Astrocyte (in vitro differentiated cells and primary cell): ENCODE measurements at regions not wholly inside any gene's neighbourhood (a gene's known extent, or its start where the extent isn't known, plus 50 kb on each side); places are given as distances from the start of the nearest gene placed in this dataset.
A peak's percentile ranks its signal among the peaks of the same experiment; 100 is the strongest.

Experiments
- DNase-seq: peaks from one replicate; pipeline ENCODE4 v3.0.0-alpha.2; 2010; ENCODE audit warnings: low read depth
- FAIRE-seq: peaks from 2 replicates; lab custom pipeline; 2011; peaks lifted over from hg19 to GRCh38; lab: Jason Lieb, UNC
- H2AFZ ChIP-seq: 2 replicates; pipeline ENCODE4 v1.6.0; 2012; ENCODE audit warnings: low read depth, low read length, inconsistent platforms
- H3K27ac ChIP-seq: 2 replicates; pipeline ENCODE4 v1.5.1; 2011; ENCODE audit warnings: low read depth, low read length, inconsistent platforms
- H3K27me3 ChIP-seq: 2 replicates; pipeline ENCODE4 v1.6.0; 2011; ENCODE audit warnings: low read length, inconsistent platforms; ENCODE audit not compliant: insufficient read depth
- H3K36me3 ChIP-seq: 2 replicates; pipeline ENCODE4 v1.5.1; 2011; ENCODE audit warnings: low read length, inconsistent platforms; ENCODE audit not compliant: insufficient read depth
- H3K4me1 ChIP-seq: 2 replicates; pipeline ENCODE4 v1.5.1; 2011; ENCODE audit warnings: low read length, inconsistent platforms; ENCODE audit not compliant: insufficient read depth
- H3K4me2 ChIP-seq: 2 replicates; pipeline ENCODE4 v1.6.0; 2012; ENCODE audit warnings: low read length, inconsistent platforms
- H3K4me3 ChIP-seq: 2 replicates; pipeline ENCODE4 v1.5.1; 2011; ENCODE audit warnings: low read depth, mild to moderate bottlenecking, low read length, inconsistent platforms; ENCODE audit not compliant: insufficient read depth
- H3K79me2 ChIP-seq: 2 replicates; pipeline ENCODE4 v1.6.0; 2012; ENCODE audit warnings: mild to moderate bottlenecking, low read length, inconsistent platforms; ENCODE audit not compliant: insufficient read depth
- H3K9ac ChIP-seq: 2 replicates; pipeline ENCODE4 v1.6.0; 2012; ENCODE audit warnings: mild to moderate bottlenecking, low read length, inconsistent platforms
- H3K9me3 ChIP-seq: 2 replicates; pipeline ENCODE4 v1.5.1; 2012; ENCODE audit warnings: low read depth, mild to moderate bottlenecking, low read length, inconsistent platforms; ENCODE audit not compliant: insufficient read depth
- H4K20me1 ChIP-seq: 2 replicates; pipeline ENCODE4 v1.6.0; 2012; ENCODE audit warnings: low read length, inconsistent platforms; ENCODE audit not compliant: insufficient read depth
- H3K27ac Mint-ChIP-seq: one replicate; pipeline ENCODE4 v1.8.0; 2021; ENCODE audit warnings: mild to moderate bottlenecking, mixed read lengths; ENCODE audit not compliant: unreplicated experiment
- H3K27me3 Mint-ChIP-seq: one replicate; pipeline ENCODE4 v1.8.0; 2021; ENCODE audit warnings: low read depth, mixed read lengths; ENCODE audit not compliant: unreplicated experiment
- H3K36me3 Mint-ChIP-seq: one replicate; pipeline ENCODE4 v1.8.0; 2021; ENCODE audit warnings: low read depth, mixed read lengths; ENCODE audit not compliant: unreplicated experiment
- H3K4me1 Mint-ChIP-seq: one replicate; pipeline ENCODE4 v1.8.0; 2021; ENCODE audit warnings: low read depth, mixed read lengths; ENCODE audit not compliant: unreplicated experiment
- H3K4me3 Mint-ChIP-seq: one replicate; pipeline ENCODE4 v1.8.0; 2021; ENCODE audit warnings: mild to moderate bottlenecking, moderate library complexity, mixed read lengths; ENCODE audit not compliant: unreplicated experiment
- H3K9me3 Mint-ChIP-seq: one replicate; pipeline ENCODE4 v1.8.0; 2021; ENCODE audit warnings: mild to moderate bottlenecking, mixed read lengths; ENCODE audit not compliant: unreplicated experiment
- EZH2 ChIP-seq: IDR thresholded peaks from 2 replicates; pipeline ENCODE4 v1.6.1; 2012; ENCODE audit warnings: mild to moderate bottlenecking, low read length, inconsistent platforms; ENCODE audit not compliant: insufficient read depth
- TF ChIP-seq, protein P1 (sequence below): IDR thresholded peaks from 2 replicates; pipeline ENCODE4 v1.5.1; 2011; ENCODE audit warnings: low read depth, mild to moderate bottlenecking, inconsistent platforms, low read length, moderate library complexity; ENCODE audit not compliant: insufficient read depth

DNA sequence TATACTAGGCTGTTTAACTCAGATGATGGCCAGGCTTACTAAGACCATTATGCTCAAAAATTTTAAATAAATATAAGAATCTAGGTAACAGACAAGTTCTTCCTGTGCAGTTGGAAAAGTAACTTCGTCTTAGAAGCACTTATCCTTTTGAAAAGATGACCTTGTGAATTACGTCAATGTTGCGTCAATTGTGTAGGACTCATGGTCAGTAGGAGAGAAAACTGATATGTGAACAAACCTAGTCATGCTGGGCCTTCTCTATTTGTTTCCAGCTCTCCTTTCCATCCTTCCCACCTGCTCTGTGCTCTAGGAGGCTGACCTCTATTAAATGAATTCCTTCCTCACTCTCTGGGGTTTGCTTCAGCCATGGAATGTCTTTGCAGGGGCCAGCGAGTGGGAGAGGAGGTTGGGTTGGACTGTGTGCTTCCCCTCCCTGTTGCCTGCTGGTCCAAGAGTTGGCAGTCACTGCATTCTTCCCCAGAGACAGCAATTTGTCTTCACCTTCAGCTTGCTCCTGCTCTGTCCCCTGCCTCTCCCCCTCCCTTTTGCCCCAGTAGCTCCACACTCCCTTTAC, 128.0 kb upstream of the TNFAIP3 start:
- no peaks in the 10 kb centered on the region for H3K27me3 ChIP-seq
- H4K20me1 ChIP-seq = no peaks in the 10 kb centered on the region
- peaks cover 19% of the 10 kb centered on the region for H3K4me1 Mint-ChIP-seq
- H3K4me3 Mint-ChIP-seq = no peak overlapping the region
- no peak overlapping the region for H3K27ac ChIP-seq
- H3K4me3 ChIP-seq = no peak overlapping the region
- H3K36me3 Mint-ChIP-seq = no peaks in the 10 kb centered on the region
- DNase-seq (peak; percentile 34), FAIRE-seq (no peak)
- H3K79me2 ChIP-seq = no peaks in the 10 kb centered on the region
- no peaks in the 10 kb centered on the region for H3K9me3 ChIP-seq
- H3K4me1 ChIP-seq = peaks cover 7% of the 10 kb centered on the region
- H3K9me3 Mint-ChIP-seq = no peaks in the 10 kb centered on the region
- no peak overlapping the region for H2AFZ ChIP-seq
- no peaks in the 10 kb centered on the region for H3K36me3 ChIP-seq
- no peak overlapping the region for H3K4me2 ChIP-seq
- no peak for TF ChIP-seq EZH2
- TF ChIP-seq, protein P1, sequence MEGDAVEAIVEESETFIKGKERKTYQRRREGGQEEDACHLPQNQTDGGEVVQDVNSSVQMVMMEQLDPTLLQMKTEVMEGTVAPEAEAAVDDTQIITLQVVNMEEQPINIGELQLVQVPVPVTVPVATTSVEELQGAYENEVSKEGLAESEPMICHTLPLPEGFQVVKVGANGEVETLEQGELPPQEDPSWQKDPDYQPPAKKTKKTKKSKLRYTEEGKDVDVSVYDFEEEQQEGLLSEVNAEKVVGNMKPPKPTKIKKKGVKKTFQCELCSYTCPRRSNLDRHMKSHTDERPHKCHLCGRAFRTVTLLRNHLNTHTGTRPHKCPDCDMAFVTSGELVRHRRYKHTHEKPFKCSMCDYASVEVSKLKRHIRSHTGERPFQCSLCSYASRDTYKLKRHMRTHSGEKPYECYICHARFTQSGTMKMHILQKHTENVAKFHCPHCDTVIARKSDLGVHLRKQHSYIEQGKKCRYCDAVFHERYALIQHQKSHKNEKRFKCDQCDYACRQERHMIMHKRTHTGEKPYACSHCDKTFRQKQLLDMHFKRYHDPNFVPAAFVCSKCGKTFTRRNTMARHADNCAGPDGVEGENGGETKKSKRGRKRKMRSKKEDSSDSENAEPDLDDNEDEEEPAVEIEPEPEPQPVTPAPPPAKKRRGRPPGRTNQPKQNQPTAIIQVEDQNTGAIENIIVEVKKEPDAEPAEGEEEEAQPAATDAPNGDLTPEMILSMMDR = no peak
- H3K9ac ChIP-seq = no peak overlapping the region
- peaks cover 5% of the 10 kb centered on the region for H3K27me3 Mint-ChIP-seq
- no peak overlapping the region for H3K27ac Mint-ChIP-seq

DNA sequence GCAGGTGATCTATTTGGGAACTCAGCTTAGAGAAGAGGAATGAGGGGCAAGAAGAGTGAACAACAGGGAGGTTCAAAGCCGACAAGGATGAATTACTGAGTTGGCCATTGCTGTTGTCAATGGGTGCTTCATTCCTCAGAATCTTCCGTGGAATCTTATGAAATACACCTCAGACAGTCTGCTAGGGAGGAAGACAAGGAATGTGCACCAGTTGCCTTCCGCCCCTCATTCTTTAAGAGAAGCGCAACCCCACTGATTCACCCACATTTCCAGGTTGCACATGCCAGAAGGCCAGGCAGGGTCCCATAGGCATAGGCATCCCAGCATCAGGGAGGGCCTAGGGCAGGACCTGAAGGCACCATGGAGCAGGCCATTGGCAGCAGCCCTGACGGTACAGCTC, 127.5 kb upstream of the TNFAIP3 start:
- Mint-ChIP-seq H3K9me3 (no peaks in the 10 kb centered on the region), H3K4me1 (peaks cover 19% of the 10 kb centered on the region), H3K36me3 (no peaks in the 10 kb centered on the region), H3K27ac (no peak overlapping the region), H3K27me3 (peaks cover 5% of the 10 kb centered on the region), H3K4me3 (no peak overlapping the region)
- Histone ChIP-seq H3K4me2 (no peak overlapping the region), H3K27ac (no peak overlapping the region), H3K4me3 (no peak overlapping the region), H3K4me1 (peaks cover 7% of the 10 kb centered on the region), H3K36me3 (no peaks in the 10 kb centered on the region), H3K79me2 (no peaks in the 10 kb centered on the region), H3K9me3 (no peaks in the 10 kb centered on the region), H4K20me1 (no peaks in the 10 kb centered on the region), H2AFZ (no peak overlapping the region), H3K27me3 (no peaks in the 10 kb centered on the region), H3K9ac (no peak overlapping the region)
- FAIRE-seq (no peak), DNase-seq (no peak)
- TF ChIP-seq, protein P1 = no peak
- TF ChIP-seq EZH2 = no peak

DNA sequence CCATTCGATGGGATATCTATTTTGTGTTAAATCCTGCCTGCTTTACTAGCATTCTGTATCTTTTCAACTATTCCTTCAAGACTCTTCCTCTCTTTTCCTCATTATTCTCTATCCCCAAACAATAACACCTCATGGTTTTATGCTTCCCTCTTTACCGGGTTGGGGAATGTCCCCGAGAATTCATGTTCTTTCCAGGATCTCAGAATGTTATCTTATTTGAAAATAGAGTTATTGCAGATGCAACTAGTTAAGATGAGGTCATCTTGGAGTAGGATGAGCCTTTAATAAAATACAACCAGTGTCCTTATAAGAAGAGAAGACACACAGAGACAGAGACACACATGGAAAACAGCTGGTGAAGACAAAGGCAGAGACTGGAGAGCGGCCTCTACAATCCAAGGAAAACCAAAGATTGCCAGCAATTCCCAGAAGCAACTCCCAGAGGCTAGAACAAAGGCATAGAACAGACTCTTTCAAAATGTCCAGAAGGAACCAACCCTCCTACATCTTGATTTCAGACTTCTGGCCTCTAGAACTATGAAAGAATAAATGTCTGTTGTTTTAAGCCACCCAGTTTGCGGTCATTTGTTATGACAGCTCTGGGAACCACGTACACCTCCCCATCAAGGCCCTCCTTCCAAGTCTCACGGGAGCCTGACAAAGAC, 126.8 kb upstream of the TNFAIP3 start:
- H4K20me1 ChIP-seq = no peaks in the 10 kb centered on the region
- no peak for TF ChIP-seq EZH2
- TF ChIP-seq, protein P1 = no peak
- Mint-ChIP-seq H3K4me1 (peaks cover 19% of the 10 kb centered on the region), H3K4me3 (no peak overlapping the region), H3K9me3 (no peaks in the 10 kb centered on the region), H3K27ac (no peak overlapping the region), H3K27me3 (peaks cover 5% of the 10 kb centered on the region), H3K36me3 (no peaks in the 10 kb centered on the region)
- DNase-seq = no peak
- no peak overlapping the region for H3K27ac ChIP-seq
- H3K79me2 ChIP-seq = no peaks in the 10 kb centered on the region
- H3K27me3 ChIP-seq = no peaks in the 10 kb centered on the region
- no peak overlapping the region for H3K4me3 ChIP-seq
- no peak overlapping the region for H2AFZ ChIP-seq
- no peak for FAIRE-seq
- no peak overlapping the region for H3K4me2 ChIP-seq
- H3K36me3 ChIP-seq = no peaks in the 10 kb centered on the region
- no peak overlapping the region for H3K9ac ChIP-seq
- no peaks in the 10 kb centered on the region for H3K9me3 ChIP-seq
- H3K4me1 ChIP-seq = peaks cover 7% of the 10 kb centered on the region
